NB4 (cell line): ENCODE measurements at regions not wholly inside any gene's neighbourhood (a gene's known extent, or its start where the extent isn't known, plus 50 kb on each side); places are given as distances from the start of the nearest gene placed in this dataset.

Experiments used
- MYC ChIP-seq: IDR thresholded peaks from 2 replicates; pipeline ENCODE4 v1.6.1; 2011; ENCODE audit warnings: low read depth, low read length
- POLR2A ChIP-seq: IDR thresholded peaks from 2 replicates; pipeline ENCODE4 v1.6.1; 2011; ENCODE audit warnings: mild to moderate bottlenecking; ENCODE audit not compliant: insufficient read length; ENCODE audit errors: extremely low read depth
- TF ChIP-seq, protein P1 (sequence below): IDR thresholded peaks from one replicate; pipeline ENCODE4 v1.5.1; 2012; ENCODE audit warnings: low read depth, low read length

DNA sequence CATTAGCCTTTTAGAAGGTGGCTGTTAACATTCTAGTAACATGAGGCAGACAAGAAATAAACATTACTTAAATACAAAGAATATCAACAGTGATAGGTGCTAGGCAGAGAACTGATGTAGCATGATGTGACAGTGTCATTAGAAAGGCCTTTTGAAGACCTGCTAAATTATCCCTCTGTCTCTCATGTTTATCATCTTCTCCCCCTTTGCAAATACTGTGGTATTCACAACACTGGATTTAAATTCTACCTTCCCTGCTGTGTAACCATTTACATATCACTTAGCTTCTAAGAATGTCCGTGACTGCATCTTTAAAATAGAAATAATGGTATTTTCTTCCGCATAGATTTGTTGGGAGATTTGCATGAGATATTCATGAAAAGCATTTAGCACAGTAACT is 74.4 kb upstream of the CLEC14A start:
- TF ChIP-seq, protein P1, sequence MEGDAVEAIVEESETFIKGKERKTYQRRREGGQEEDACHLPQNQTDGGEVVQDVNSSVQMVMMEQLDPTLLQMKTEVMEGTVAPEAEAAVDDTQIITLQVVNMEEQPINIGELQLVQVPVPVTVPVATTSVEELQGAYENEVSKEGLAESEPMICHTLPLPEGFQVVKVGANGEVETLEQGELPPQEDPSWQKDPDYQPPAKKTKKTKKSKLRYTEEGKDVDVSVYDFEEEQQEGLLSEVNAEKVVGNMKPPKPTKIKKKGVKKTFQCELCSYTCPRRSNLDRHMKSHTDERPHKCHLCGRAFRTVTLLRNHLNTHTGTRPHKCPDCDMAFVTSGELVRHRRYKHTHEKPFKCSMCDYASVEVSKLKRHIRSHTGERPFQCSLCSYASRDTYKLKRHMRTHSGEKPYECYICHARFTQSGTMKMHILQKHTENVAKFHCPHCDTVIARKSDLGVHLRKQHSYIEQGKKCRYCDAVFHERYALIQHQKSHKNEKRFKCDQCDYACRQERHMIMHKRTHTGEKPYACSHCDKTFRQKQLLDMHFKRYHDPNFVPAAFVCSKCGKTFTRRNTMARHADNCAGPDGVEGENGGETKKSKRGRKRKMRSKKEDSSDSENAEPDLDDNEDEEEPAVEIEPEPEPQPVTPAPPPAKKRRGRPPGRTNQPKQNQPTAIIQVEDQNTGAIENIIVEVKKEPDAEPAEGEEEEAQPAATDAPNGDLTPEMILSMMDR = no peak
- TF ChIP-seq POLR2A (no peak), MYC (no peak)
